DND-41 (cell line): ENCODE measurements at regions not wholly inside any gene's neighbourhood (a gene's known extent, or its start where the extent isn't known, plus 50 kb on each side); places are given as distances from the start of the nearest gene placed in this dataset.

Experiments used
- CTCF ChIP-seq: IDR thresholded peaks from 2 replicates; pipeline ENCODE4 v1.5.1; 2012; ENCODE audit warnings: borderline replicate concordance, low read length, moderate library complexity, mild to moderate bottlenecking; ENCODE audit not compliant: poor library complexity, severe bottlenecking; ENCODE audit errors: extremely low read depth
- EZH2 ChIP-seq: IDR thresholded peaks from 3 replicates; pipeline ENCODE4 v1.6.1; 2012; ENCODE audit warnings: borderline replicate concordance, low read depth, mild to moderate bottlenecking, moderate library complexity, low read length, inconsistent platforms; ENCODE audit not compliant: severe bottlenecking

- TF ChIP-seq CTCF: no peak
- no peak for TF ChIP-seq EZH2
Observed at GRCh38 chr6:90385759-90386313, 89.2 kb upstream of the BACH2 start.
